Mesendoderm (in vitro differentiated cells): ENCODE measurements at regions not wholly inside any gene's neighbourhood (a gene's known extent, or its start where the extent isn't known, plus 50 kb on each side); places are given as distances from the start of the nearest gene placed in this dataset.
A peak's percentile ranks its signal among the peaks of the same experiment; 100 is the strongest.

Source experiments
- DNase-seq: peaks from one replicate; pipeline ENCODE4 v3.0.0; 2013
- H2AK5ac ChIP-seq: 2 replicates; pipeline ENCODE4 v1.6.1; 2013; ENCODE audit warnings: low read length, inconsistent platforms
- H2BK120ac ChIP-seq: 2 replicates; pipeline ENCODE4 v1.6.1; 2013; ENCODE audit warnings: low read depth, mild to moderate bottlenecking, low read length, moderate library complexity, mixed read lengths
- H2BK15ac ChIP-seq: replicated peaks from 2 replicates; pipeline ENCODE4 v1.6.1; 2013; ENCODE audit warnings: low read depth, mild to moderate bottlenecking, moderate library complexity
- H2BK5ac ChIP-seq: 2 replicates; pipeline ENCODE4 v1.6.1; 2013; ENCODE audit warnings: low read length, inconsistent platforms
- H3K18ac ChIP-seq: 2 replicates; pipeline ENCODE4 v1.6.1; 2013; ENCODE audit warnings: mild to moderate bottlenecking, low read length, mixed read lengths
- H3K23ac ChIP-seq: one replicate; pipeline ENCODE4 v1.6.1; 2013; ENCODE audit warnings: low read length
- H3K27ac ChIP-seq: 2 replicates; pipeline ENCODE4 v1.5.1; 2013; ENCODE audit warnings: low read depth, mild to moderate bottlenecking, inconsistent platforms, low read length, moderate library complexity
- H3K27me3 ChIP-seq: 2 replicates; pipeline ENCODE4 v1.6.1; 2013; ENCODE audit warnings: low read length, control low read depth, mild to moderate bottlenecking, inconsistent platforms; ENCODE audit not compliant: insufficient read depth, poor library complexity
- H3K36me3 ChIP-seq: 2 replicates; pipeline ENCODE4 v1.6.1; 2013; ENCODE audit warnings: low read length, inconsistent platforms; ENCODE audit not compliant: control insufficient read depth, insufficient read depth
- H3K4ac ChIP-seq: one replicate; pipeline ENCODE4 v1.6.1; 2013; ENCODE audit warnings: low read depth, mild to moderate bottlenecking, low read length, moderate library complexity
- H3K4me1 ChIP-seq: 2 replicates; pipeline ENCODE4 v1.6.1; 2013; ENCODE audit warnings: low read depth, low read length, inconsistent platforms; ENCODE audit not compliant: control insufficient read depth
- H3K4me2 ChIP-seq: 2 replicates; pipeline ENCODE4 v1.6.1; 2013; ENCODE audit warnings: low read length
- H3K4me3 ChIP-seq: 2 replicates; pipeline ENCODE4 v1.5.1; 2013; ENCODE audit warnings: mild to moderate bottlenecking, low read length
- H3K56ac ChIP-seq: one replicate; pipeline ENCODE4 v1.6.1; 2013; ENCODE audit warnings: low read length
- H3K79me1 ChIP-seq: 2 replicates; pipeline ENCODE4 v1.6.1; 2013; ENCODE audit warnings: low read length, inconsistent platforms
- H3K79me2 ChIP-seq: 2 replicates; pipeline ENCODE4 v1.6.1; 2013; ENCODE audit warnings: mild to moderate bottlenecking, low read length; ENCODE audit not compliant: control insufficient read depth, insufficient read depth
- H3K9ac ChIP-seq: 2 replicates; pipeline ENCODE4 v1.6.1; 2013; ENCODE audit warnings: low read length, inconsistent platforms
- H4K5ac ChIP-seq: one replicate; pipeline ENCODE4 v1.6.1; 2013; ENCODE audit warnings: low read length
- H4K8ac ChIP-seq: one replicate; pipeline ENCODE4 v1.6.1; 2013; ENCODE audit warnings: low read depth, mild to moderate bottlenecking, control low read depth, low read length, moderate library complexity
- WGBS: extraction: QIAGEN DNeasy Blood & Tissue Kit; methylation state at CpG from one replicate; pipeline ENCODE4 v1.1.7; 2013; ENCODE audit warnings: low lambda C conversion rate, missing lambda C conversion rate; ENCODE audit not compliant: insufficient coverage; ENCODE audit errors: extremely low coverage; 5-methylcytosine and 5-hydroxymethylcytosine counted together

- no peak overlapping the region for H2AK5ac ChIP-seq
- no peak overlapping the region for H3K4me2 ChIP-seq
- no peak overlapping the region for H3K9ac ChIP-seq
- no peak overlapping the region for H2BK15ac ChIP-seq
- no peak overlapping the region for H2BK5ac ChIP-seq
- no peaks in the 10 kb centered on the region for H3K36me3 ChIP-seq
- WGBS = no CpG with 5 or more reads among the region's 9 CpGs
- H2BK120ac ChIP-seq = no peak overlapping the region
- H4K5ac ChIP-seq = no peak overlapping the region
- no peak overlapping the region for H3K18ac ChIP-seq
- no peaks in the 10 kb centered on the region for H3K79me1 ChIP-seq
- no peak overlapping the region for H4K8ac ChIP-seq
- H3K4me1 ChIP-seq = no peaks in the 10 kb centered on the region
- no peak overlapping the region for H3K23ac ChIP-seq
- no peak overlapping the region for H3K4ac ChIP-seq
- DNase-seq = no peak
- no peaks in the 10 kb centered on the region for H3K79me2 ChIP-seq
- no peak overlapping the region for H3K27ac ChIP-seq
- no peak overlapping the region for H3K4me3 ChIP-seq
- no peak overlapping the region for H3K56ac ChIP-seq
- no peaks in the 10 kb centered on the region for H3K27me3 ChIP-seq
Measured at GRCh38 chr5:12743582-12743981, 839.3 kb upstream of the CTNND2 start.

DNA sequence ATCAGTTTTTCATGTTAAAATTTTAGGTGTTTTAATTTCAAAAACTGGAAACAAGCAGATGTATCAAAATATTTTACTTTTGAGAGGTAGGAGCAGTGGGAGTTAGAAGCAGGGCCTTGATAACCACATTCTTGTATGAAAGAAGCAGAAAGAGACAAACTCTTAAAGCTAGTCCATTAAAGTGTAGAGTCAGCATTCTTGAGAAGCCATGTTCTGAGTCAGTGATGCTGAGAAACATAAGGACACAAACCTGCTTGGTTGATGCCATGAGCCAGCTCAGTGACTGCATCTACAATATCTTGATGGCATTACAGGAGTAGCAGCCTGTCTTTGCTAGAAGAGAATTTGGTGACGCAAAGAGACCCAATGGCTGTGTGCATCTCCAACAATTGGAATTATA lies 826.1 kb upstream of the CTNND2 start:
- no CpG with 5 or more reads among the region's 1 CpG for WGBS
- DNase-seq = no peak
- Histone ChIP-seq H3K4me1 (no peaks in the 10 kb centered on the region), H3K56ac (no peak overlapping the region), H2BK120ac (no peak overlapping the region), H2BK5ac (no peak overlapping the region), H3K23ac (no peak overlapping the region), H3K36me3 (no peaks in the 10 kb centered on the region), H3K4ac (no peak overlapping the region), H4K8ac (no peak overlapping the region), H2BK15ac (no peak overlapping the region), H2AK5ac (no peak overlapping the region), H3K27me3 (no peaks in the 10 kb centered on the region), H3K27ac (no peak overlapping the region), H3K4me3 (no peak overlapping the region), H3K79me1 (no peaks in the 10 kb centered on the region), H3K18ac (no peak overlapping the region), H4K5ac (no peak overlapping the region), H3K4me2 (no peak overlapping the region), H3K79me2 (no peaks in the 10 kb centered on the region), H3K9ac (no peak overlapping the region)

DNA sequence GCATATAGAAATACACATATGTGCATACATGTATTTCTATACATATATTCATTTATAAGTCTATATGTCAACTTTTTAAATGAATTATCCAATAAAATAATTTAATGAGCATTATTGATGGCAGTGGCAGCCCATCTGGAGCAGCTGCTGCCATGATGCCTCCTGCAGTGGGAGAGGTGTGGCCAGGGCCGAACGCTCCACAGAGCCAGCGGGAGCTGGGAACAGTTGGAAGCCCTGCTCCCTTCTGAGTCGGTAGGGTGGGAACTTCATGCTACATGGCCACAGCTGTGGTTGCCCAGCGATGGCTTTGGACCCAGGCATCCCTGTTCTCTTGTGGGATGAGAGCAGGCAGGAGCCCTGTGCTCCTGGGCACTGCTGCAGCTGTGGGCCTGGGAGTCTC lies 812.4 kb upstream of the CTNND2 start:
- Histone ChIP-seq H4K8ac (no peak overlapping the region), H2BK15ac (no peak overlapping the region), H3K36me3 (no peaks in the 10 kb centered on the region), H3K79me1 (no peaks in the 10 kb centered on the region), H3K4ac (no peak overlapping the region), H4K5ac (no peak overlapping the region), H2AK5ac (no peak overlapping the region), H3K27me3 (no peaks in the 10 kb centered on the region), H3K18ac (no peak overlapping the region), H2BK120ac (no peak overlapping the region), H3K4me2 (no peak overlapping the region), H3K79me2 (no peaks in the 10 kb centered on the region), H2BK5ac (no peak overlapping the region), H3K56ac (no peak overlapping the region), H3K27ac (no peak overlapping the region), H3K9ac (no peak overlapping the region), H3K4me1 (no peaks in the 10 kb centered on the region), H3K4me3 (no peak overlapping the region), H3K23ac (no peak overlapping the region)
- no peak for DNase-seq
- no CpG with 5 or more reads among the region's 5 CpGs for WGBS

GRCh38 chr5:12707560-12707959 lies 803.3 kb upstream of the CTNND2 start:
- Histone ChIP-seq H4K8ac (no peak overlapping the region), H3K9ac (no peak overlapping the region), H3K27me3 (no peaks in the 10 kb centered on the region), H2BK5ac (no peak overlapping the region), H3K23ac (no peak overlapping the region), H3K4ac (no peak overlapping the region), H2BK15ac (no peak overlapping the region), H3K4me3 (no peak overlapping the region), H3K36me3 (no peaks in the 10 kb centered on the region), H3K79me2 (no peaks in the 10 kb centered on the region), H3K27ac (no peak overlapping the region), H4K5ac (no peak overlapping the region), H2BK120ac (no peak overlapping the region), H2AK5ac (no peak overlapping the region), H3K4me1 (no peaks in the 10 kb centered on the region), H3K18ac (no peak overlapping the region), H3K56ac (no peak overlapping the region), H3K79me1 (no peaks in the 10 kb centered on the region), H3K4me2 (no peak overlapping the region)
- no peak for DNase-seq

DNA sequence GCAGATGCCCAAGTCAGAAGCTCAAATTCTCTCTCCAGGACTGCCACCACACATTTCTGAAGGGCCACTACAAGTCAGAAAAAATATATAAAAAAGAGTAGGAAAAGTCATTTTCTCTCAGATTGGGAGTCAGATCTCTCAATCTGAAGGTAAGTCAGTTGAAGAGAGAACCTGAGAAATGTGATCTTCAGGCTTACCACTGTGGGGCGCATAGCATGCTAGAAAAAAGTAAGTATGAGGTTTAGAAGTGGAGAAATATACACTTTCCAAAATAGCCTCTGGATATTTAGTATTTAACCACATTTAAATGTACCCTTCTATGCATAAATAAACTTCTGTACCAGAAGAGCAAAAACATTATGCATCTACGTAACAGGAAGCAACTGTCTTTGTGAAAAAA lies 800.7 kb upstream of the CTNND2 start:
- Histone ChIP-seq H4K8ac (no peak overlapping the region), H3K27me3 (no peaks in the 10 kb centered on the region), H3K4me2 (no peak overlapping the region), H3K18ac (no peak overlapping the region), H3K79me1 (no peaks in the 10 kb centered on the region), H3K4ac (no peak overlapping the region), H3K56ac (no peak overlapping the region), H2BK5ac (no peak overlapping the region), H2AK5ac (no peak overlapping the region), H3K27ac (no peak overlapping the region), H3K4me1 (no peaks in the 10 kb centered on the region), H3K4me3 (no peak overlapping the region), H3K79me2 (no peaks in the 10 kb centered on the region), H3K36me3 (no peaks in the 10 kb centered on the region), H3K9ac (no peak overlapping the region), H4K5ac (no peak overlapping the region), H3K23ac (no peak overlapping the region), H2BK15ac (no peak overlapping the region), H2BK120ac (no peak overlapping the region)
- peak; percentile 27 for DNase-seq
- WGBS = no CpG with 5 or more reads among the region's 2 CpGs

- DNase-seq = no peak
- H3K79me1 ChIP-seq = no peaks in the 10 kb centered on the region
- no peak overlapping the region for H2BK5ac ChIP-seq
- H3K4me3 ChIP-seq = no peak overlapping the region
- H3K4me2 ChIP-seq = no peak overlapping the region
- WGBS = no CpG with 5 or more reads among the region's 1 CpG
- no peaks in the 10 kb centered on the region for H3K27me3 ChIP-seq
- no peaks in the 10 kb centered on the region for H3K36me3 ChIP-seq
- no peaks in the 10 kb centered on the region for H3K79me2 ChIP-seq
- no peak overlapping the region for H3K56ac ChIP-seq
- H3K4ac ChIP-seq = no peak overlapping the region
- H3K18ac ChIP-seq = no peak overlapping the region
- H2AK5ac ChIP-seq = no peak overlapping the region
- no peak overlapping the region for H2BK120ac ChIP-seq
- H4K5ac ChIP-seq = no peak overlapping the region
- H3K23ac ChIP-seq = no peak overlapping the region
- H4K8ac ChIP-seq = no peak overlapping the region
- H3K4me1 ChIP-seq = no peaks in the 10 kb centered on the region
- no peak overlapping the region for H3K27ac ChIP-seq
- H2BK15ac ChIP-seq = no peak overlapping the region
- no peak overlapping the region for H3K9ac ChIP-seq
Measured at GRCh38 chr5:12703254-12703653, 799.0 kb upstream of the CTNND2 start.
